Endometrium (tissue), 2 donors: ENCODE measurements at regions not wholly inside any gene's neighbourhood (a gene's known extent, or its start where the extent isn't known, plus 50 kb on each side); places are given as distances from the start of the nearest gene placed in this dataset.

ENCODE experiments used
- FAIRE-seq: peaks from 2 replicates; lab custom pipeline; 2012; peaks lifted over from hg19 to GRCh38; lab: Jason Lieb, UNC
- donor health status: control.
- donor health status: control.

DNA sequence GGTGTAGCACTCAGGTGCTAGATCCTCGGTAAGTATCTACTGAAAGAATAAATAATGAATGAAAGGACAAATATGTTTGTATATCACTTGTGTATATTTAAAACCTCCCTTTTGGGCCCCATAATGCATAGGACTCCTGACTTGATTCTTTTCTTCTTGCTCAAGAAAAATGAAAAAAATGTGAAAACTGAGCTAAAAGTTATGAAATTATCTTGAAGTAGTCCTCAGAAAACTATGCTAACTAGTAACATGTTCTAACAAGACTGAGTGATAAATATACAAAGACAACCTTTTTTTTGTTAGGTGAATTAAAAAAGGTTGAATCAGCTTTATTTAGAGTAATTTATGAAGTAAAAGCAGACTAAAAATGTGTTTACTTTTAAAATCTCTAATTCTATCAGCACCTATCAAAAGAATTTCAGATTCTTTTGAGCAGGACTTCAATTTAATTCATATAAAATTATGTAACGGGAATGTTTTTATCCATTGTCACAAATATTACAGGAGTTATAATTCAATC is 247.8 kb upstream of the JAG1 start:
- FAIRE-seq, result no peak

DNA sequence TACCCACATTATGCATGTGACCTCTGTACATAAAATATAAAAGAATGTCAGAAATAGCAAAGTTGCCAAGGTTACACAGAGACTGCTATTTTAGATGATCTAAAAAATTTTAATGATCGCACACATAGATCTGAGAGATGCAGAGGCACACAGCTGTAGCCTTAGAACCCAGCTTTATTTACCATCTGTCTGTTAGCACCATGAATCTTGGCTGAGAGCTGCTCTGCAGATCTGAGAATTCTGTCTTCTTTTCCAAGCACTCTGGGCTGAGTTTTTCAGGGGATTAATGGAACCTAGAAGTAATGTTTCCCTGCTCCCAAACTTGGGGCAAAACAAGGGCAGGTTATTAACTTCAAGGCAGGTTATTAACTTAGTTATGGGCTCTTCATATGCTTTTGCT is 248.7 kb upstream of the JAG1 start:
- no peak for FAIRE-seq

DNA sequence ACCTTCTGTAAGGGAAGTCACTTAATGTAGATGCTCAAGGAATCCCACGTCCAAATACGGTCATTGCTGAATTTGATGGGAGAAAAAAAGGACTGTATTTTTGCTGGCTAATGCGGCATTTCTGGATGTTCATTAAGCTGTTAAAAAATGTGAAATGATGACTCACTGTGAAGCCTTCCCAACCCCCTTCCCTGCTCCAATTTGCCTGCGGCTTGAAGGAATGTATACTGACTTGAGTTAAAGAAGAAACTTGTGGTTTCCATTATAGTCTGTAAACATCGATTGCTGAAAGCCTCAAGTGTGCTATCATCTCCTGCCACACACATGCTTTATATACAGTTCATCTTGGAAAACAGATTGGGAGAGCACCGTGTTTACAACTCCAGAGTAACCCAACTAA is 249.1 kb upstream of the JAG1 start:
- no peak for FAIRE-seq

DNA sequence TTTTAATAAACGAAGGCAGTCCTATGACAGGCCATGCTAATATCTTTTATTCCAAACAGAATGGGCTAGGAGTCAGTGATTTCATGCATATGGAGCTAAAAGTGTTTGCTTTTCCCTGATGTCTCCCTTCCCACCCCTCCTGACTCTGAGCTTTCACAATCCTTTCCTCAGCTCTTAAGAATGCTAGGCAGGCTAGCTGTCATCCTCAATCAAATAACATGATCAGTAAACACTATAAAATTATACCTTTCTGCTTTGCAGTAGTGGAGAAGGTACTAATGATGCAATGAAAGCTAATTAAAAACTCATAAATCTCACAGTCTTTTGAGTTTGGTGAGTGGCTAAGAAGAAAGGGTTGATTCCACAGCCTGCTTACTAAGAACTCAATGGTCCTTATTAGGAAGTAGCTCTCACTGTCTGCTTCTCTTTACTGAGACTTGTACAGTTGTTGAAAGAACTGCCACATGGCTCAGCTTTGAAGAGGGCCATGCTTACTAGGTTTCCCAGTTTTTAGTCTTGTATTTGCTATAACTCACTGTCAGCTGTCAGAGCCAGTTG is 250.9 kb upstream of the JAG1 start:
- no peak for FAIRE-seq

DNA sequence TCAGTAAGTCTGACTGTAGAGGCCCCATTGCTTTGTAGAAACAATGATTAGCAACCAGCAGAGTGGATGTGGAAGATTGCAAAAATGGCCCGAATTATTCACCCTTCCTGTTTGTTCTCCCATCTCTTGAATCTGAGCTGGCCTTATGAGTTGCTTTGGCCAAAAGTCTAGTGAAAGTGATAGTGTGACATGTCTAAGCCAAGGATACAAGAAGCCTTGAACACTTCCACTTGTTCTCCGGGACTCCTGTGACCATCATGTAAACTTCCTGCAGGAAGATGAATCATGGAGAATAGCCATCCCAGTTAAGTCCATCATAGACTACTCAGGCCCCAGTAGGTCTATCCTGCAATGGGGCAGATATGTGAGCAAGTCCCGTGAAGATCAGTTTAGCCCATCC is 252.0 kb upstream of the JAG1 start:
- no peak for FAIRE-seq

DNA sequence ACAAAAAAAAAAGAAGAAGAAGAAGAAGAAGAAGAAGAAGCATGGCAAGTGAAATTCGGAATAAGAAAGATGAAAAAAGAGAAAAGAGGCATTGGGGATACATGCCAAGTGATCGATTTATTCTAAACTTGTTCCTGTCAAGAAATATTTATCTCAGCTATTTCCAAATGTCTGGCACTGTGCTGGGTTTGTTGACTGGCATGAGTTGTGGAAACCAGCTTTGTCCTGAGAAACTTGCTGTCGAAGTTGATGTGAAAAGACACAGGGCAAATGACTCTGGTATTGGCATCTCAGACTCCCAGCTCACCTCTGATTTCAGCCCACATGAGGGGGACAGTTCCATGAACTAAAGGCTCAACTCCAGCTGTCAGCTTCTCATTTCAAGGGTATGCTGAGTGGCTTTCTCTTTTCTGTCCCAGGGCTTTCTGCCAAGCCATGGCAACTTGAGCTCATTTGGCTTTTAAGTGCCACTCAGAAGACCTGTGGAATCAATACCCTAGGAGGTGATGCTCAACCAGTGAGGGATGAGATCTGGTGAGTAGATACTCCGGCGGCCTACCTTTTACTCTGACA is 253.3 kb upstream of the JAG1 start:
- FAIRE-seq, result no peak

DNA sequence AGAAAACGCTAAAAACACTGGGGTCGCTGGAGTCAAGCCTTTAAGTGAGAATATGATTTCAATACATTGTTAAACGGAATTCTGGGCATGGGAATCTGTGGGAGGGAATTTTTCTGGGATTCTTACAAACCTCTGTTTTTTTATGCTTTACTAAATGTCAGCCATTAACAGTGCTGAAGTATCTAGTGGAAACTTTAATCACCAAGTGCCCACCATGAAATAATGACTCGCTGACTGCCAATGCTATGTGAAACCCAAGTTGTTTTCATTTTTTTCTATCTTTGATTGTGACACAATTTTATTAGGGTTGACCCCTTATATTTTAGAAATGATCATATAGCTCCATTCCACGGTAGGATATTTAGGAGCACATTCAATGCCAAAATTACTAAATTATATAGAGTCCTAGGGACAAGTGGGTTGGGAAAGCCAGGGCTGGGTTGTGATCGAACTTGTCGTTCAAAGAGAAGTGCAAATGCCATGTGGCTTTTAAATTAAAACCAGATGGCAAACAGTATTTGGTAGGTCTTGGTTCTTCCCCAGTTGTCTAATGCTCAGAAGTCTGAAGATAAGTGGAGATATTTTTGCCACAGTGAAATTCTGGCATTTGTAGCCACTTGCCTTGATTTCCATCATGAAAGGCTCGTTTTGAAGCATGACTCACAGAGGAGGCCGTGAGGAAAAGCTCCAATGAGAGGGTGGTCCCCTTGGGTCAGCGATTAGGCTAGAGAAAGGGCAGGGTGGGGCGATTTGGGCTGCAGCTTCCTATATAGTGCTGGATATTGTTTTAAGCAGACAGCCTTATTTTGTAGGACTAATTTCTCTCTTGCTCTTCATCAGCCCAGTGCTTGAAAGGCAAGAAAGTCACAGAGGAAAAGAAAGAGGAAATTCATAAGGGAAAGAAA is 254.4 kb upstream of the JAG1 start:
- FAIRE-seq, result no peak

DNA sequence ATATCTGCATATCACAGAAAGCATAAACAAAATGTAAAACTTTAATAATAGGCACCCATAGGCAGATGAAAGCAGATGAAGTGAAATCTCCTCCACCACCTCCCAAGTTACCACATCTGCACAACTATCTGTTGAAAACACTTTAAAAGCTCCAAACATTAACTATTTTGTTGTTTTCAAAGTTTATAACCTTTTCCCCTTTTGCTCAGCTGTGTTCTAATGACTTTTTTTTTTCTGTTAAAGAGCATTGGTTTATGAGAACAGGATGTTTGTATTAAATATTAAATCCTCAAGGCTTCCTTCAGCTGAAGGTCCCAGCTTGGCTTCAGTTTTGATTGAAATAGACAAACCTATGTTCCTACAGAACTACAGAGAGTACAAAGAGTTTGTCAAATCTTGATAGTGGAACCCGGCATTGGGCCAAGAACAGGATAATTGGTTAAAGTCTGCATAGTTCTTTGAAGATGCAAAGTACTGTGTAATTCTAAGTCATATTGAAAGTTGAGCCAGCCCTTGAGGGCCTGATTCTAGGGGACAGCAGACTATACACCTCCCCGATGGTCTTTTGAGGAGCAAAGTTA is 255.1 kb upstream of the JAG1 start:
- peak; percentile 92 for FAIRE-seq

DNA sequence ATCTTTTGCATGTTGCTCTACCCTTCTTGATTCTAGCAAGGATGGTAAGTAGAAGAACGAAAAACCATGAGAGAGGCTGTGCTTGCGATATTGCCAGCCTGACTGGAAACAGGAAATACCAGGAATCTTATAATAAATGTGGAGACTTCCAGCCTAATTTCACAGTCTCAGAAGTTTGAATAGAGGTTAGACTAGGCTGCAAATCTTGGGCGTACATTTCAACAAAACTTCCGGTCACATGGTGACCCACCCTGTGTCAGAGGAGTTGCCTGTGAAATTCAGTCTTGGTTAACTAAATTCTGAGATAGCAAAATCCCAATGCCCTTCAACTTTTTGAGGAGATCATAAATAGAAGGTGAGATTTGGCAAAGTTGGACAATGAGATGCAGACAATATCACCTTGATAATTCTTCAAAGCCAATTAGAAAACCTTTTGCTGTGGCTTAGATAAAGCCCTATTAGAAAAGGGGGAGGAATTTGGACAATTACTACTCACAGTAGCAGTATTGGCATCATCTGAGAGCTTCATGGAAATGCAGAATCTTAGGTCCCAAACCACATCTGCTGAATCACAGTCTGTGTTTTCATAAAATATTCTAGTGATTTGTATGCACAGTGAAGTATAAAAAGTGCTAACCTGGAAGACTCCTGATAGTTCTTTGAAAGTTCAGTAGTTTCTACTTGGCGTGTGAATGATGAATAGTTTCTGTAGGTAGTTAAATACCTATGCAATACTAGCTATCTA is 262.0 kb upstream of the JAG1 start:
- no peak for FAIRE-seq

DNA sequence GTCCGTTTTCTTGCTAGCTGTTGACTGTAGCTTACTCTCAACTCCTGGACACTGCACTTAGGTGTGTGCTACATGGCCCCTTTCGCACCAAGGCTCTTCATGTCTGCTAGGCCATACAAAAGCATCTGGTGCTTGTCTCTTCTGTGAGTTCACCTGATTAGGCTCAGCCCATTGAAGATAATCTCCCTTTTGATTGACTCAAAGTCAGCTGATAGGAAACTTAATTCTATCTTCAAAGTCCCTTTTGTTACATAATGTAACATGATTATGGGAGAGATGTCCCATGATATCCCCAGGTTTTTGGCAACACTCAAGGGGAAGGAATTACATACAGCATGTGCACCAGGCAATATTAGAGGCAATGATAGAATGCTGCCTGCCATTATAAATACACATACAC is 263.0 kb upstream of the JAG1 start:
- no peak for FAIRE-seq

DNA sequence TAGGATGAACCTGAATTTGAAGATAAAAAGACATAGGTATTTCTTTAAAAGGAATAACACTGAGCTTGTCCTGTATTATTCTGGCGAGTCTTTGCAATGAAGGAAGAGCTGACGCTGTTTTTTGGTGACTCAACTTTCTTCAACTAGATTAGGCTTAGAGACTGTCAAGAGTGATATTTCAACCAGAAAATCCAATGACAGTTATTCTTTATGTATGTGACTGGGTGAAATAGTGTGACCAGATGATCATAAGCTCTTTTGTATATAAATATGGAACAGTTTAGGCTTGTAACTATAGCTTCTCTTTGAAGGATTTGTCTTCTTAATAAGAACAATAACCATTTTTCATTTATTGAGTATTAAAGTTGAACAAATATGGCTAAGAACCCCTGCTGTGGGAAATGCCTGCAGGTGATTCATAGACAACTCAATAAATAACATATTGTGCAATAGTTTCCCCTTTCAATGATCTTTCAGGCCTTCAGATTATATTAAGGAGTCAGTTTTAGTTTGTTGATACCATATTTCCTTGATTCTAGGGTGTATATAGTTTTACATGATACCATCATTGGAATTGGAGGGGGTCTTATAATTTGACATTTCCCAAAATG is 265.6 kb upstream of the JAG1 start:
- FAIRE-seq, result no peak

DNA sequence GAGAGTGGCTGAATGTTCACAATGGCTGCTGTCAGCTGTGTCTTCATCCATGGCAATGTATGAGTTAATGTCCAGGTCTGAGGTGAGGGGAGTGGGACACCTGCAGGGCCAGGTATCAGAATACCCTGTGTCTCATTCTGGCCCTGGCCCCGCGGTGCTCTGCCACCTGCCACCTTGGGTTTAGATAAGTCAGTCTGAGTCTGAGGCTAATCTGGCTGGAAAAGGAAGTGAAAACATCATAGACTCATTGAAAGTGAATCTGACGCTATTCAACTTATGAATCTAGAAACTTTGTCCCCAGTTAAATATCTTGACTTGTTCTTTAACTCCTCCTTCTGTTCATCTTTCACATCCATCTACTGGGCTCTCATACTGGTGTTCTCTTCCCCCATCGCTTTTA is 267.1 kb upstream of the JAG1 start:
- no peak for FAIRE-seq

DNA sequence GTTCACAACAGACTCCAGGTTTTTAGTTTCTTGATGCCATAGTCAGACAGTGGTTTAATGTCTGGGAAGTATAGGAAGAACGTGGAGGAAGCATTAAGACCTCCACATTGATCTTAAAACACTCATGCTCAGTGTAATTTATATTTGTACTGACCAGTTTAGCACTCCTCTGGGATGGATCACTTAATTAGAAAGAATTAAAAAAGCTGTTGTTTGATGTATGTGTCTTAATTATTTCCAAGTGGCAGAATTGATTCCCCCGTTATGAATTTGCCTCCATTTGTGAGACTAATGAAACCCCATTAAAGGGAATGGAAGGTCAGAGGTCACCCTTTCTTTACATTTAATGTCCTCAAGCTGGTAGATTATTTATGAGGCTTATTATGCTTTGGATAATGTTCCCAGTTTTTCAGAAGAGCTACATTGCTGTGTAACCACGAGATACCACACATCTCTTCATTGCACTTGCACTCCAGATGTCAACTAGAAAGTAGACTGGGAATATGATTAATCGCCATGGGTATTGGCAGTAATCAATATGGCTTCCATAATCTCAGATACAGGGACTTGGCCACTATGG is 270.0 kb upstream of the JAG1 start:
- FAIRE-seq, result no peak

DNA sequence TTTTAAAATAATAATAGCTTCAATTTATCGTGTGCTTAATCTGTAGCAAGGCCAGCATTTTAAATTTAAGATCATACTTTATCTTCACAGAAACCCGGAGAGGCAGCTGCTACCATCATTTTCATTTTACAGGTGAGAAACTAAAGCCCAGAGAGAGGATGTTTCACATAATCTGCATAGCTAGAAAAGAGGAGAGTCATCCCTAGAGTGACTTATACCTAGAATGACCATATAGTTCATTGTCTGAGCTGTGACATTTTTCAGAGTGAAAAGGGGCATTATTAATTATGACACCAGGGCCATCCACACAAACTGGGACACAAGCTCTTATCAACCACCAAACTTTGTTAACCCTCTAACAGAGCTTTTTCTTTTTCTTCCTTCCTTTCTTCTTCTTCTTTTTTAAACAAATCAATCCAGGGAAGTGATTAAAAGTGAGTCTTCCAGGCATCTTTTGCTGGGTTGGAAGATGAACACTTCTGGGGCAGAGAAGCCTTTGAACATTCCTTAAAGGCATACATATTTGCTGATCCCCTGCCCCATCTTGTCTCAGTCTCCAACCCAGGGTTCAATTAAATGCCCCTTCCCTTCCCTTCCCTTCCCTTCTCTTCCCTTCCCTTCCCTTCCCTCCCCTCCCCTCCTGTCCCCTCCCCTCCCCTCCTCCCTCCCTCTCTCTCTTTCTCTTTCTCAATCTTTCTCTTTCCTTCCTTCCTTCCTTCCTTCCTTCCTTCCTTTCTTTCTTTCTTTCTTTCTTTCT is 272.5 kb upstream of the JAG1 start:
- FAIRE-seq, result no peak

DNA sequence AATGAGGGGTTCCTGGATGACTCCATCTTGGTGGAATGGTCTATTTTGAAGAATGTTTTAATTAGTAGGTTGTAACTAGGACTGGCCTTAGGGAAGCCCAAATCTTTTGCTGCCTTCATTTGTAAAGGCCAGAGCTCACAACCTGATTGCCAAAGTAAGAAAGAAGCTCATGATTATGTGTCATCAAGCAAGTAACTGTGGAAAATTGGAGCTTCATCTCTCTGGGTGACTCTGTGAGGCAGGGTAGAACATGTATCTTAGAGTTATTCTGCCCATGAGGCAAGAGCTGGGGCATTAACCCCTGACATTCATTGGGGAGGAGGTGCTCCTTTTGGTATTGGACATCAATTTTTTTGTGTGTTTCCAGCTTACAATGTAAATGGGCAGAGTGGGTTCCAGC is 273.9 kb upstream of the JAG1 start:
- no peak for FAIRE-seq

DNA sequence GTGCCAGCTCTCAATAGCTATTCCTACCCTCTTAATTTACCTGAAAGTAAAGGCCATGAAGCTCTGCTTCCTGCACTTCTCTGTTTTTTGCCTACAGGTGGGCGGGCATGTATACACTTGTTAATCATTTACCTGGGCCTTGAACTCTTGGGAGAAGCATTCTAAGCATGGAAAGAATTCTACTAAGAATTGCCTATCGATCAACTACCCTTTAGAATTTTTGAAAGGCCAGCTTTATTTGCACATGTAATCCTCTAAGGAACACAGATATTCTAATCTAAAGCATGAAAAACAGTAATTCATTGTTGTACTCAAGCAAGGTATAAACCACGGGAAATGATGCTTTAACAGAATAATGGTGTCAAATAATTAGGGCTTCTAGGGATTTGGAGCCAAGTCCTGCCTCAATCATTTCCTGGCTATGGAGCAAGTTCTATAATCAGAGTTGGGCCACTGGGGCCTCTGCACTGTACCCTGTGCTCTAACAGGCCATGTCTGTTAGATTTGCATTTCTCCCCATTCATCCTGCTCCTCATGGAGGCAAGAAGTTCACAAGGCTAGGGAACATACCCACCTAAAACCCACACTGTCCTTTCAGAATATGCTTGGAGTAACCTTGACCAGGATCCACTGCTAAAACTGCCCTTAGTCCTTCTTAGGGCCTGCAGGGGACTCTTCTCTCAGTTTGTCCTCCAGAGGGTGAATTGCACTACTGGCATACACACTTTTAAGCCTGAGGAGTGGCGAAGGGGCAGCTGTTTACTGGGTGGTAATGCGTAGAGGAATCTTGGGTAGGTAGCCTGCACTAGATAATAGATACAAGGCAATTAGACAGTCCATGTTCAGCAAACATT is 276.4 kb upstream of the JAG1 start:
- no peak for FAIRE-seq

DNA sequence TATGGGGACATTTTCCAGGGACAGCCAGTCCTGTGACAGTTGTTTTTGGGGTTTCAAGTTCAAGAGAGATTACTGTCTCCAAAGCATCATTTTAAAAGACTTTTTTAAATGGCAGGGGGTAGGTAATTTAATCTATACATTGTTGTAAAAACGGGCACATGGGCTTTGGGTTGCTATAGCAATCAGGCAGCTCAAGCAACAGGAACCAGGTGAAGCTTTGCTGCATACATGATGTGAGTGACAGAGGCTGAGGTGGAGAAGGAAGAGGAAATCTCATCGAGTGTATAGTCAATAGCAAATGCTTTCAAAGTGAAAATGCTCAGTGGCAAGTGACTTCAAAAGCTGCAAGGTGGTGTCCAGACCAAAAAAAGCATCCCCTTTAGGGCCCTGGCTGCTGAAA is 277.4 kb upstream of the JAG1 start:
- FAIRE-seq, result no peak

DNA sequence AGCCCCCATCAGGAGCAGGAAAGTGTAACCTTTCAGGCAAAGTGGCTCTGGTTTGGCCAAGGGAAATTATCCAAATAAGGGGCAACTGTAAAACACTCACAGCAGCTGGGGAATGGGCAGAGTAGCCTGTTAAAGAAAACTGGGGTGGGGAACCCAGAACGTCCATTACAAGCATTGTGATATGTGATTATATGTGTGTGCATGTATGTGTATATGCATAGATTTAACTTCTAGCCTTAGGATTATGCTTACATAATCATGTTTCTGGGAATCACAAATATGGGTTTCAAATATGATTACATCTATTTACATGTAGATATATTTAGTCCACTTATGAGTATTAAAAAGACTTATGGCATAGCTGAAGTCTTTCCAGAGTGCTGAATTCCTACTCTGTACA is 278.1 kb upstream of the JAG1 start:
- FAIRE-seq, result no peak

DNA sequence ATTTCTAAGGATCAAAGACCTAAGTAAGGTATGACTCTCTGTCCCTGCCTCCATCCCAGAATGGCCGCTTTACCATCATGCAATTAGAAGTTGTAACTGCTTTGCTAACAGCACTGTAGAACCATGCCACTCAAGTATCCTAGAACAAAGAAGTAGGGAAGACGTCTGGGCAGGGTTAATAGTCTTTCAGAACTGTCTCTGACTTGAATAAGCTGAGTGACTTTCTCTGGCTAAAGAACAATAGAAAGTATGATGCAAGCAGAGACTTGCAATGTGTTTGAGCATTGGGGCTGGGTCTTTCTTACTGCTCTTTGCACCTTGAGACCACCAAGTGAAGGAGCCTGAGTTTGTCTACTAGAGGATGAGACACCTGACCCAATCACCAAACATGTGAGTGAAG is 279.6 kb upstream of the JAG1 start:
- FAIRE-seq, result no peak
